ENCODE measurements at regions not wholly inside any gene's neighbourhood (a gene's known extent, or its start where the extent isn't known, plus 50 kb on each side); places are given as distances from the start of the nearest gene placed in this dataset.
"Not testable (repeated sequence)": the region's sequence is repeated elsewhere in the genome, so short reads cannot be mapped to it uniquely, and the experiment has no call there.

- DNase-seq = no peak
Observed at GRCh38 chr5:69007163-69007562, 86.7 kb upstream of the SLC30A5 start.

GRCh38 chr5:69007726-69008368 is 86.0 kb upstream of the SLC30A5 start:
- peak; percentile 33 for DNase-seq

GRCh38 chr5:69010476-69010875 is 83.3 kb upstream of the SLC30A5 start:
- no peak for DNase-seq

GRCh38 chr5:69011910-69012309 is 81.9 kb upstream of the SLC30A5 start:
- no peak for DNase-seq

- DNase-seq = peak; percentile 8
Observed at GRCh38 chr5:69013481-69013880, 80.3 kb upstream of the SLC30A5 start.

- not testable (repeated sequence) for DNase-seq
Observed at GRCh38 chr5:69014007-69014406, 79.8 kb upstream of the SLC30A5 start.

- DNase-seq = no peak
Observed at GRCh38 chr5:69019668-69020375, 74.0 kb upstream of the SLC30A5 start.

- peak; percentile 7 for DNase-seq
Observed at GRCh38 chr5:69024241-69024651, 69.6 kb upstream of the SLC30A5 start.

GRCh38 chr5:69029292-69029691 is 64.5 kb upstream of the SLC30A5 start:
- no peak for DNase-seq

- DNase-seq = no peak
Observed at GRCh38 chr5:69030358-69031062, 63.3 kb upstream of the SLC30A5 start.

GRCh38 chr5:69032009-69032408 is 61.8 kb upstream of the SLC30A5 start:
- DNase-seq = no peak

GRCh38 chr5:69033690-69034089 is 60.1 kb upstream of the SLC30A5 start:
- DNase-seq = no peak

- no peak for DNase-seq
Observed at GRCh38 chr5:69034898-69035297, 58.9 kb upstream of the SLC30A5 start.

- DNase-seq = no peak
Observed at GRCh38 chr5:69035665-69036064, 58.1 kb upstream of the SLC30A5 start.

- DNase-seq = no peak
Observed at GRCh38 chr5:69038539-69038938, 55.3 kb upstream of the SLC30A5 start.

GRCh38 chr5:69039829-69040228 is 54.0 kb upstream of the SLC30A5 start:
- DNase-seq = no peak

GRCh38 chr5:69042500-69042899 is 51.3 kb upstream of the SLC30A5 start:
- no peak for DNase-seq

GRCh38 chr5:69042915-69043654 is 50.7 kb upstream of the SLC30A5 start:
- DNase-seq = peak; percentile 95

- DNase-seq = peak; percentile 43
Observed at GRCh38 chr5:69043655-69043996, 50.2 kb upstream of the SLC30A5 start.
